Liver (tissue), 8 donors: ENCODE measurements at regions not wholly inside any gene's neighbourhood (a gene's known extent, or its start where the extent isn't known, plus 50 kb on each side); places are given as distances from the start of the nearest gene placed in this dataset.

Source experiments
- DNase-seq: peaks from one replicate; pipeline ENCODE4 v3.0.0-alpha.2; 2017; ENCODE audit warnings: low spot score
- H3K27ac ChIP-seq, 2 donors: one replicate each; pipeline ENCODE4 v1.7.0; 2013; ENCODE audit warnings: inconsistent platforms in 2 of 2, low read length in 2 of 2, control low read depth in 1 of 2, low read depth in 1 of 2, mild to moderate bottlenecking in 1 of 2
- H3K27me3 ChIP-seq, 4 donors: one replicate each; pipeline versions ENCODE4 v1.6.1 to v1.7.0; 2013; ENCODE audit warnings: low read length in 3 of 4, inconsistent platforms in 1 of 4, mild to moderate bottlenecking in 1 of 4, moderate library complexity in 1 of 4; ENCODE audit not compliant: control insufficient read depth in 4 of 4, insufficient read depth in 4 of 4
- H3K36me3 ChIP-seq, 4 donors: one replicate each; pipeline versions ENCODE4 v1.6.1 to v1.7.0; 2013; ENCODE audit warnings: low read length in 3 of 4, mild to moderate bottlenecking in 3 of 4, low read depth in 1 of 4, moderate library complexity in 1 of 4; ENCODE audit not compliant: control insufficient read depth in 4 of 4, insufficient read depth in 3 of 4
- H3K4me1 ChIP-seq, 4 donors: one replicate each; pipeline versions ENCODE4 v1.6.1 to v1.7.0; 2013; ENCODE audit warnings: low read length in 3 of 4, mild to moderate bottlenecking in 3 of 4, moderate library complexity in 1 of 4; ENCODE audit not compliant: control insufficient read depth in 4 of 4, insufficient read depth in 4 of 4
- H3K4me3 ChIP-seq, 3 donors: one replicate each; pipeline versions ENCODE4 v1.6.1 to v1.7.0; 2013; ENCODE audit warnings: low read length in 3 of 3, control low read depth in 1 of 3, low read depth in 1 of 3, mild to moderate bottlenecking in 1 of 3
- H3K9ac ChIP-seq, 2 donors: one replicate each; pipeline ENCODE4 v1.7.0; 2013; ENCODE audit warnings: low read length in 2 of 2, mild to moderate bottlenecking in 2 of 2, moderate library complexity in 2 of 2, control low read depth in 1 of 2, low read depth in 1 of 2
- H3K9me3 ChIP-seq, 4 donors: one replicate each; pipeline versions ENCODE4 v1.6.1 to v1.7.0; 2013; ENCODE audit warnings: low read length in 3 of 4; ENCODE audit not compliant: control insufficient read depth in 4 of 4
- EGR1 ChIP-seq, 2 donors: IDR thresholded peaks; 2 replicates each; pipeline ENCODE4 v1.6.1; 2016 to 2018; ENCODE audit warnings: antibody characterized with exemption in 2 of 2, low read depth in 2 of 2
- FOXA1 ChIP-seq: IDR thresholded peaks from 2 replicates; pipeline ENCODE4 v1.6.1; 2016; ENCODE audit warnings: antibody characterized with exemption
- FOXA2 ChIP-seq: IDR thresholded peaks from 2 replicates; pipeline ENCODE4 v1.6.1; 2016; ENCODE audit warnings: antibody characterized with exemption
- GABPA ChIP-seq, 2 donors: IDR thresholded peaks in 1 of 2; conservative IDR thresholded peaks in 1 of 2; 2 replicates each; pipeline ENCODE4 v1.6.1; 2016; ENCODE audit warnings: antibody characterized with exemption in 2 of 2, mild to moderate bottlenecking in 1 of 2, moderate library complexity in 1 of 2
- HNF4A ChIP-seq, 2 donors: conservative IDR thresholded peaks; 2 replicates each; pipeline ENCODE4 v1.6.1; 2016; ENCODE audit warnings: antibody characterized with exemption in 2 of 2, mild to moderate bottlenecking in 2 of 2
- HNF4G ChIP-seq: IDR thresholded peaks from 2 replicates; pipeline ENCODE4 v1.6.1; 2016; ENCODE audit warnings: antibody characterized with exemption
- JUND ChIP-seq, 2 donors: IDR thresholded peaks; 2 replicates each; pipeline ENCODE4 v1.6.1; 2016; ENCODE audit warnings: antibody characterized with exemption in 2 of 2
- MAX ChIP-seq: IDR thresholded peaks from 2 replicates; pipeline ENCODE4 v1.6.1; 2016; ENCODE audit warnings: antibody characterized with exemption
- REST ChIP-seq: IDR thresholded peaks from 2 replicates; pipeline ENCODE4 v1.6.1; 2016; ENCODE audit warnings: antibody characterized with exemption, mild to moderate bottlenecking
- SP1 ChIP-seq: IDR thresholded peaks from 2 replicates; pipeline ENCODE4 v1.6.1; 2018; ENCODE audit warnings: antibody characterized with exemption, mild to moderate bottlenecking
- TAF1 ChIP-seq: conservative IDR thresholded peaks from 2 replicates; pipeline ENCODE4 v1.6.1; 2016; ENCODE audit warnings: antibody characterized with exemption, mild to moderate bottlenecking
- YY1 ChIP-seq: IDR thresholded peaks from 2 replicates; pipeline ENCODE4 v1.6.1; 2016; ENCODE audit warnings: antibody characterized with exemption, mild to moderate bottlenecking
- ZBTB33 ChIP-seq: IDR thresholded peaks from 2 replicates; pipeline ENCODE4 v1.6.1; 2016; ENCODE audit warnings: antibody characterized with exemption
- WGBS: extraction: QIAGEN DNeasy Blood & Tissue Kit; methylation state at CpG from one replicate; pipeline ENCODE4 v1.1.7; 2013; 5-methylcytosine and 5-hydroxymethylcytosine counted together
- TF ChIP-seq, protein P1 (sequence below): IDR thresholded peaks from 2 replicates; pipeline ENCODE4 v1.6.1; 2016; ENCODE audit warnings: antibody characterized with exemption
- TF ChIP-seq, protein P2 (sequence below): fragments of 150-350 bp; IDR thresholded peaks from 2 replicates; pipeline ENCODE4 v1.5.1; 2017; ENCODE audit warnings: improper control_type of control experiment, low read depth, low read length; ENCODE audit not compliant: missing input control
- donor health status: healthy.
- donor health status: healthy.
- donor health status: healthy.
- donor health status: healthy.
- donor health status: healthy.

- Histone ChIP-seq H3K4me3 (no peak overlapping the region), H3K27ac (no peak overlapping the region), H3K4me1 (peaks cover 0 to 4% (median 0%) of the 10 kb centered on the region in 4 donors), H3K9me3 (peaks cover 3 to 9% (median 7%) of the 10 kb centered on the region in 4 donors), H3K9ac (no peak overlapping the region), H3K36me3 (no peaks in the 10 kb centered on the region), H3K27me3 (no peaks in the 10 kb centered on the region)
- TF ChIP-seq REST (no peak), HNF4G (no peak), FOXA1 (no peak), TAF1 (no peak), GABPA (IDR thresholded peaks at IDR 0.05 in 1 of 2, conservative IDR thresholded peaks at IDR 0.05 in 1 of 2) (no peak), FOXA2 (no peak), JUND (IDR thresholded peaks at IDR 0.05) (no peak), YY1 (no peak), HNF4A (conservative IDR thresholded peaks at IDR 0.05) (no peak), EGR1 (IDR thresholded peaks at IDR 0.05; ENCODE audit: low read depth in 2 of 2) (no peak), MAX (no peak), SP1 (no peak)
- TF ChIP-seq, protein P1, sequence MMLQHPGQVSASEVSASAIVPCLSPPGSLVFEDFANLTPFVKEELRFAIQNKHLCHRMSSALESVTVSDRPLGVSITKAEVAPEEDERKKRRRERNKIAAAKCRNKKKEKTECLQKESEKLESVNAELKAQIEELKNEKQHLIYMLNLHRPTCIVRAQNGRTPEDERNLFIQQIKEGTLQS = no peak
- TF ChIP-seq, protein P2, sequence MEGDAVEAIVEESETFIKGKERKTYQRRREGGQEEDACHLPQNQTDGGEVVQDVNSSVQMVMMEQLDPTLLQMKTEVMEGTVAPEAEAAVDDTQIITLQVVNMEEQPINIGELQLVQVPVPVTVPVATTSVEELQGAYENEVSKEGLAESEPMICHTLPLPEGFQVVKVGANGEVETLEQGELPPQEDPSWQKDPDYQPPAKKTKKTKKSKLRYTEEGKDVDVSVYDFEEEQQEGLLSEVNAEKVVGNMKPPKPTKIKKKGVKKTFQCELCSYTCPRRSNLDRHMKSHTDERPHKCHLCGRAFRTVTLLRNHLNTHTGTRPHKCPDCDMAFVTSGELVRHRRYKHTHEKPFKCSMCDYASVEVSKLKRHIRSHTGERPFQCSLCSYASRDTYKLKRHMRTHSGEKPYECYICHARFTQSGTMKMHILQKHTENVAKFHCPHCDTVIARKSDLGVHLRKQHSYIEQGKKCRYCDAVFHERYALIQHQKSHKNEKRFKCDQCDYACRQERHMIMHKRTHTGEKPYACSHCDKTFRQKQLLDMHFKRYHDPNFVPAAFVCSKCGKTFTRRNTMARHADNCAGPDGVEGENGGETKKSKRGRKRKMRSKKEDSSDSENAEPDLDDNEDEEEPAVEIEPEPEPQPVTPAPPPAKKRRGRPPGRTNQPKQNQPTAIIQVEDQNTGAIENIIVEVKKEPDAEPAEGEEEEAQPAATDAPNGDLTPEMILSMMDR = no peak
- DNase-seq = no peak
- WGBS = 86% methylated on average over 5 of the region's 5 CpGs
Observed at GRCh38 chr12:102675672-102676071, 195.3 kb upstream of the IGF1 start.

GRCh38 chr12:102673606-102674005, 193.2 kb upstream of the IGF1 start:
- DNase-seq = no peak
- H3K27ac ChIP-seq = no peak overlapping the region
- H3K27me3 ChIP-seq = no peaks in the 10 kb centered on the region
- 63% methylated on average over 1 of the region's 1 CpG for WGBS
- peaks cover 3 to 7% (median 6%) of the 10 kb centered on the region in 4 donors for H3K9me3 ChIP-seq
- H3K4me3 ChIP-seq = no peak overlapping the region
- H3K4me1 ChIP-seq = no peaks in the 10 kb centered on the region
- H3K36me3 ChIP-seq = no peaks in the 10 kb centered on the region
- no peak overlapping the region for H3K9ac ChIP-seq
- TF ChIP-seq HNF4A (conservative IDR thresholded peaks at IDR 0.05) (no peak), EGR1 (IDR thresholded peaks at IDR 0.05; ENCODE audit: low read depth in 2 of 2) (no peak), GABPA (IDR thresholded peaks at IDR 0.05 in 1 of 2, conservative IDR thresholded peaks at IDR 0.05 in 1 of 2) (no peak), MAX (no peak), ZBTB33 (no peak), REST (no peak), HNF4G (no peak), SP1 (no peak), FOXA2 (no peak), JUND (IDR thresholded peaks at IDR 0.05) (no peak), TAF1 (no peak), FOXA1 (no peak), YY1 (no peak)
- TF ChIP-seq, protein P2 = no peak
- TF ChIP-seq, protein P1 = no peak
